GM19238 (cell line): ENCODE measurements at regions not wholly inside any gene's neighbourhood (a gene's known extent, or its start where the extent isn't known, plus 50 kb on each side); places are given as distances from the start of the nearest gene placed in this dataset.

ENCODE experiments used
- DNase-seq: peaks from one replicate; pipeline ENCODE4 v3.0.0; 2011; ENCODE audit warnings: low spot score; ENCODE audit not compliant: insufficient read length

DNA sequence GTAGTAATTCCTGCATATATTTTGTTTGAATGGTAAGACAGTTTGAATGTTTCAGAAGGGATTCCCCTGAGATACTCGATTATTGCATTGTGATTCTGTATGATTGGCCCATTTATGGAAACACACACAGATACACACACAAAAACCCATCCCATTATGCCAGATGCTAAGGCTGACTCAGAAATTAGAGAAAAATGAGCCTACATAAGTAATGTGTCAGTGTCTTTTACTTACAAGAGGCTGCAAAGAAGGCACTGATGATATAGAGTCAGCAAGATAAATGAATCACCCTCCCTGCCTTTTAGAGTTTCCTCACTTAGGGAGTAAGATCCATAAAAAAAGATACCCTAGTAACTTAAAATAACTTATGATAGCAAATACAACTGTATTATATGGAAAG lies 1481.1 kb upstream of the ACVR2A start:
- DNase-seq, result no peak

DNA sequence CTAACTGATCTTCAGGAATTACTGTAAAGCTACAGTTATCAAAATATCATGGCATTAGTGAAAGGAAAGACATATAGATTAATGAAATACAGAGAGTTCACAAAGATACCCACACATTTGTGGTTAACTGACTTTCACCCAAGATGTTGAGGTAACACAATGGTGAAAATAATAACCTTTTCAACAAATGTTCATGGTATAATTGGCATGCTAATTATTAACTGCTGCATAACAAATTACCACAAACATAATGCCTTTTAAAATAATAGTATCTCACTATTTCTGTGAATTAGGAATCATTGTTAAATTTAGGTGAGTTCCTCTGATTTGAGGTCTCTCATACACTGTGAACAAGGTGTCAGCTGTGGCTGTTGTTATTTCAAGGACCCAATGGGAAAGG lies 1493.1 kb upstream of the ACVR2A start:
- no peak for DNase-seq

DNA sequence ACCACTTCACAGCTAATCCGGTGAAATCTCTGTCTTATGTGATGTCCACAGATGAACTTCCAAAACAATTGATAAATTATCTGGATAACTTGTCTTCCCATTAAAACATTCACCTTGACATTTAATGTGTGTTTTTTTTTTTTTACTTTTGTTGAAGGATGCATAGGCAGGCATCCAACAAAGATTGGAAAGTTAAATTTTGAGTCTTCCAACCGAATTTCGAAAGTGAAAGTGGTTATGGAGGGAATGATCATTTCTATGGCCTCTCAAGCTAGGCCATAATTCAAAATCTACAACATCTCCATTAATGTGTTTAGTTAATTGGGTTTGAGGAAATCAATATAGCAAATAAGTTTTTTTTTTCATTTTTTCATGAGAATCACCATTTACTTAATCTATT lies 1495.5 kb upstream of the ACVR2A start:
- no peak for DNase-seq

DNA sequence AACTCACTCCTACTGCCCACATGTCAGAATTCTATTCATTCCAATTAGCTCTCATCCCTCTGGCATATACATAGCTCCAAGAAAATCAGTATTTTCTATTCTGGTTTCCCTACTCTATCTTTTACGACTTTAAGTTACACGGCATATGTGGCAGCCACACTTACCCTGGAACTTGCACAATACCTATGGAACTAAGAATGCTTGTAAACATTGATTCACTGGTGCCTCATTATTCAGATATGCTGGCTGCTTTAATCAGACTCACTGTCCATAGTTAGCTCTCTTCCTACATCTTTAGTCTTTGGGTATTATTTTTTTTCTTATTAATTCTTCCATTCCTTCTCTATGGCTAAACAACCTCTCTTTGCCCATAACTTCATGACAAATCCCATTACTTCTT lies 1519.9 kb upstream of the ACVR2A start:
- DNase-seq, result no peak

DNA sequence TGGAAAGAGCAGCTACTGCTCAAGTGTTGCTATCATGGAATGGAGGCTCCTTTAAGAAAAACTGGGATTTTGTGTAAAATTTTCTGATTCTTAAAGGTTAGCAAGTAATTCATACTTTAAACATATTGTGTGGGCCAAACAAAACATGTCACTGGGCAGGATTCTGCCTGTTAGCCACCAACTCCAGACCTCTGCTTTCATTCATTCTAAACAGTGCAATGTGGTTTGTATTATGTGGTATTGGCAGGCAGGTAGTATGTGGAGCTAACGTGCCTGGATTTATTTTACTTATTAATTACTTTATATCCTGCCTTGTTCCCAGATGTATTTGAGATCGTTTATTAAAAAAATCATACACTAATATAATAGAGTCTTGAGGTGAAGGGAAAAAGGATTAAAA lies 1521.3 kb upstream of the ACVR2A start:
- no peak for DNase-seq

DNA sequence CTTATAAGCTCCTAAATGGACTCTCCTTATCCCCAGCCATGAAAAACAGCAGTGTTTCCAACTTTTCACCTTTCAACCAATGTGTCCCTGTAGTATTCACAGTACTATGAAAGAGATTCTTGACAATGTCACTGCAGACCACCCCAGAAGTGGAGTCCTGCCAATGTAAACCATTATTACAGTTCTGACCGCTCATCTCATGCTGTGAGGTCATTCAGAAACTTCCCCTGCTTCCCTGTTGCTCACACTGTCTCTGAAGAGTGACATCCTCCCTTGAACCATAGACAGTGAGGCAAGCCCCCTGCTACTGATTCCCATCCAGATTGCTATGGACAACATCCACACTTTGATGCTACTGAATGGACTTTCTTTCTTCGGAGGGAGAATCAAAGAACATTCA lies 1523.7 kb upstream of the ACVR2A start:
- DNase-seq, result no peak

DNA sequence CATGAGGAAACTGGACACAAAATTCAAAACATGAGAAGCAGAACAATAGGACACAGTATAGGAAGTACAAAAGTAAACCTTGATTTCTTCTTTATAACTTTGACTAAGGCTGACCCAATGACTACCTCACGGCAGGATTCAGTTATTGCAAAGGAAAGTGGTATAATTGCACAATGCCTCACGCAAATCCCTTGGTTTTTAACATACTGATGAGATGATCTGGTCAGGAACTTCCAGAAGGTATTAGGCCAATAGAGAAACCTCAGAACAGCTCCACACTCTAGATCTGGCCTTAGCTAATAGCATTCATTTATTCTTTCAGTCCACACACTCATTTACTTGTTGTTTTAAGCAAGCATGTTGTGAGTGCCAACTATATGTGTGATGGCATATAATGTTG lies 1526.9 kb upstream of the ACVR2A start:
- DNase-seq, result no peak

DNA sequence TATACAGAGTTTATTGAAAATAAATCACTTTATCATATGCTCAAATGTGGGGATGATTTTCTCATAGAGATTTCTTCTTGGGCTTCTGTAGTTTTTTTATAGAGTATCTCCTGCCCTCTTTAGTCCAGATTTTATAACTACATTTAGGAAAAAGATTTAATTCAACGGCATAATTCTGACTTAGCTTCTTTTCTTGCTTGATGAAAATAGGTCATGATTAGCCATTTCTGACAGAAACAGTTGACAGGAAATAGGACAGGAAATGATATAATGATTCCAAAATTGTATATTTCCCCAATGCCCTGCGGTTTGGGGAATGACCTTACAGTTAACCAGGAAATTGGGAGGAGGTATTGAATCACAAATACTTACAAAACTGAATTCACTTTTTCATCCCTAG lies 1531.9 kb upstream of the ACVR2A start:
- DNase-seq, result no peak

DNA sequence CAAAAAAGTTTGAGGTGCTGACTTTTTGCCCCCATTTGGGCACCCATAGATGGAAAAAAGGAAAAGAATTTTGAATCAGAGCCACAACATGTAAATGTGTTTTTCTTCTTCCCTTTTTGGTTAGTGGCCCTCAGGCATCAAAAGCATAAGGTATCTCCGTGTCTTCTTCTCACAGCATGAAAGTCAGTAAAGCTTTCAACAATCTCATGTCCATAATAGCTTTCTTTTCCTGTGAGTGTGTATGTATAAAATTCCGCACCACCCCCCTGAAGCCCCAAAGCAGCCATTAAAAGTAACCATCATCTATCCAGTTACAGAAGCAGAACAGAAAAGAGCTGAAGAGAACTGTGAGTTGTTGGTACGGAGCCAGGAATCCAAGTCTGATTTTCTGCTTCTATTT lies 1539.7 kb upstream of the ACVR2A start:
- no peak for DNase-seq

DNA sequence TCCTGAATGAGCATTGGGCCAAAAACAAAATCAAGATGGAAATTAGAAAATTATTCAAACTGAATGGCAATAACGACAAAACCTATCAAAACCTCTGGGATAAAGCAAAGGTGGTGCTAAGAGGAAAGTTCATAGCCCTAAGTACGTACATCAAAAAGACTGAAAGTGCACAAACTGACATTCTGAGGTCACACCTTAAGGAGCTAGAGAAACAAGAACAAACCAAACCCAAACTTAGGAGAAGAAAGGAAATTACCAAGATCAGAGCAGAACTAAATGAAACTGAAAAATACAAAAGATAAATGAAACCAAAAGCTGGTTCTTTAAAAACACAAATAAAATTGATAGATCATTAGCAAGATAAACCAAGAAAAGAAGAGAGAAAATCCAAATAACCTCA lies 1543.5 kb upstream of the ACVR2A start:
- DNase-seq, result no peak

DNA sequence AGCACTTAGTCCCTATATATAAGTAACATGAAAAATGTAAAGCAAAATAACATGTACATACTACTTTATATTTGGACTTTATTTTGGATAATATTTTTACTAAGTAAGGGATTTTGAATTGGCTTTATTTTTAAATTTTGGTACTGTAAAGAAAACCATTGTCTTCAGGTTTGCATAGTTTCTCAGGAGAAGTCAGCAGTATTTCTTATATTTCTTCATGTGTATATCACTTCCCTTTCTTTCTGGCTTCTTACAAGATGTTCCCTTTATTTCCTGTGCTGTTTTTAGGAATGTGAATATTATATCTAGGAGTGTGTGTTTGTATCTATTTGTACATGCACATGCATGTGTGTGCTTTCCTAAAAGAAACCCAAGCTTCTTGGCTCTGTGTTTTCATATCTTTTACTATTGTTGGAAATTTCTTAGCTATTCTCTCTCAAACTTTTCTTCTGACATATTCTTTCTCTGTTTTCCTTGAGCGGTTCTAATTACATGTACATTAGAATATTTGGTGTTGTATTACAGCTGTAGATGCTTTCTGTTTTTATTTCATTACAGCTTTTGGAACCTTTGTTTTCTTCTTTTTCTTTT lies 1549.7 kb upstream of the ACVR2A start:
- DNase-seq, result no peak

DNA sequence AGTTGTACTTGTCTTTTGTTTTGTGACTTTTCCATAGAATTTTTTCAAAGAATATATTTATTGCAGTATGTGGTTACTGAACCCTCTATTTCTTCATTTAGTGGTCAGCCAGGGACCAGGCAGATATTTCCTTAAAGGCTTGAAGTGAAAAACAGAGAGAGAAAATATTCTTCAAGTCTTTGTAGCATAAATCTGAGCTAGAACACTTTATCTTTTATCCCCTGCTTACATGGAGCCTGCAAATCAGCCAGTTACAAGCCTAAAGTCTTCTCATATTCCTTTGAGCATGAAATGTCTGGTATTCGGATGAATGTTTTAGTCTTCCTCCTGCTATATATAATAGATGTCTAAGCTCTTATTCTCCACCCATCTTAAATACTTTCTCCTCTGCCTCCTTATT lies 1557.5 kb upstream of the ACVR2A start:
- DNase-seq, result no peak

DNA sequence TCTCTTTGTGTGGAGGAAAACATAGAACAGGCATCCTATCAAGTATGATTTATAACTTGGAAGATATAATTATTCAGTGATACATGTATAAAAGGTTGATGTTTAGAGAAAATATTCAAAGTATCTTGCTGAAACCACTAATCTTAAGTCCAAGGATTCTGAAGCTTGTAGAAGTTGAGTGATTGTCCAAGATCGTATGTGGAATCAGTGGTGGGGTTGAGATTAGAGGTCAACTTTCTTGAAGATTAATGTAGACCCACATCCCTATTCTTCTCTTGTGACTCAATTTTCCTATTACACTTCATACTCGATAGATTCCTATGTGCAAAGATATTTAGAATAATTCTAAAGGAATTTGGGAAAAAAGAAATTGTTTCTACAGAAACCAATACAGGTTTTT lies 1565.9 kb upstream of the ACVR2A start:
- DNase-seq, result no peak

DNA sequence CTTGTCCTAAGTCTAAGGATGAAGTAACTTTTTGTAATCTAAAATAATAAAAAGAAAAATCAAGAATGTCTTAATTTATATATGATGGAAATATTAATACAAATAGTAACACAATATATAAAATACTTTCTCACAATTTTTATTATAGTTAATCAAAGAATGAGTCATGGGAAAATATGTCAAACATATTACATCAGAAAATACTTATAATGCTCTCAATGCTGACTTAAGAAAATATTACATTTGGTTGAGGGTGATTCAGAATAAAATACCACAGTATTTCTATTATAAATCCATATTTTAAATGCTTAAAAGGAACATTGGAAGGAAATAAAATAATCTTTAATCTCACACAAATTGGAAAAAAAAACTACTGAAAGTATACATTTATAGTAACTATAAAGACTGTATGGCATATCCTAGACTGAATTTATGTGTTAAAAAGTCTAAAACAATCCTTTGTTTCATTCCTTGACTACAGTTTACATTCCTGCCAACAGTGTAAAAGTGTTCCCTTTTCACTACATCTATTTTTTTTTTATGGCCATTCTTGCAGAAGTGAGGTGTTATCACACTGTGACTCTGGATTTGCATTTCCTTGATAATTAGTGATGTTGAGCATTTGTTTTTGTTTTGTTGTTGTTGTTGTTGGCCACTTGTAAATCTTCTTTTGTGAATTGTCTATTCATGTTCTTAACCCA lies 1573.5 kb upstream of the ACVR2A start:
- DNase-seq, result no peak

DNA sequence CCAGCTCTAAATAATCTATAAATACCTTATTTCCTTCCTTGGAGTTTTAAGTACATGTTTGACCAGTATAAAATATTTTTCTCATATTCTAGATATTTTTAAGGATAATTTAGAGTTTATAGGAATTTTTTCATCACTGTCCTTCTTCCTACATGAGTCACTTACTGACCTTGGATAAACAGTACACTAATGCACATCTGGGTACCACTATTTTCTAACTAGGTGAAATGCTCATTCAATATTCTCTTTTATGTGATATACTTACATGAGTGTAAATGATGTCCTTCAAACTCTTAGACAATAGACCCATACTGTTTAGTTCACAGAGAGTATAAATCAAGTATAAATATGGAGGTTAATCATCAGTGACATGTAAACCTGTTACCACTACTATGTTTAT lies 1574.2 kb upstream of the ACVR2A start:
- DNase-seq, result no peak

DNA sequence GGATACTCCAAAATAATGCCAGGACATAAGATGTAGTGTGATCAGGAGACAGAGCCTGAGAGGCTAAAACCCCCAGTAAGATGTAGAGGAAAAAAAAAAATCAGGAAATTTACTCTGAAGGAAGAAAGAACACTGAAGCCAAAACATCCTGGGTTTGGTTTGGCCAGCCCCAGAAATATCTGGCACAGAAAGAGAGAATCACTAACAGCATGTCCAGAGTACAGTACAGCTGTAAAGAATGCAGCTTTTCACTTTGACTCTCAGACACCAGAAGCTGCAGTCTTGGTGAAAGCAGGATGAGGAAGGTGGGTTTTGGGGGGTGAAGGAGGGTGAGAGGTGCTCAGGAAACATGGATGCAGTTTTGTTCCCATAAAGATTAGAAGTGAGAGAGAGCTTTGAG lies 1577.7 kb upstream of the ACVR2A start:
- DNase-seq, result no peak

DNA sequence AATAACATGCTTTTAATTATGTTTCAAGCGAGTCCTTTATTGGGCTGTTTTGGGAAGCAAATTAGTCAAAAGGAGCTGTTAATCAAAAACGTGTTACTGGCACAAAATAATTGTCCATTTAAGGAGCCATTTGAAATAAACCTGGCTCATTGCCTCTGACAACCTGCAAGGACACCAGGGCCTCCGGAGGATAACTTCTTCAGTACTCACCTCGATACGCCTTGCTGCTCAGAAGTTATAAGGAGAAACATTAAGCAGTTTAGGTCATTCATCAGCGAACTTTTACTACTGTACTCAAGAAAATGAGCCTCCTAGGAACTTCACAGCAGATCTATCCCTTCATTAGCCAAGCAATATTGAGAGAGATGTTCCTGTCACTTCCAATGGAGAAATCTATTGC lies 1579.2 kb upstream of the ACVR2A start:
- no peak for DNase-seq

DNA sequence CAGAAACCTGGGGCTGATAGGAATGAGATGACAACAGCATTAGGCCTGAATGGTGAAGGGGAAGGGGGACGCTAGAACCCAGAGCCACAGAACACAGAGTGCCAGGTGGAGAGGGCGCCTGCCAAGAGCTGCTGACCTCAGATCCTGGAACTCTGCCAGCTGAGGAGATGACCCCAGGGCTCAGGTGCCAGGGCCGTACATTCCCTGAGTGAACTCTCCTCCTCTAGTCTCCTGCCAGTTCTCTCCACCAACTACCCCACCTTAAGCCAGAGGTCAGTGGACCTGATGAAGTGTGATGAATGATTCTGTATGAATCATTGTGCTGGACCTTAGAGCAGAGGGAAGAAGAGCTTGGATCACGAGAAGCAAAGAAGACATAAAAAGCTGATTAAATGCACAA lies 1582.2 kb upstream of the ACVR2A start:
- DNase-seq, result no peak

DNA sequence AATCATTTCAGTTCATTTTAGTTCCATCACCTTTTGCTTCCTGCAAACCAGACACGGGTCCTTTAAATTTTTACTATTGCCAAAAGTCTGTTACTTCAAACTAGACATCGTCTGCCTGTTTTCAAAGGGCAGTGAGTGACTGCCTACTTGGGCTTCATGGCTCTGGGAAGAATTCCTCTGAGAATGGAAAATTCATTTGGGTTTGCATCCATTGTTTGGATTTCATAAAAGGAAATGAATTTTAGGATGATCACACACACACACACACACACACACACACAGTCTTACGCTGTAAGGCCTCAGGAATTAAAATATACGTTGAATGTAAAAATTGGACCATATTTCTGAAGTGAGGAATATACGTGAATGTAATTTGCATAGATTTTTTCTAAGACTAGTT lies 1584.3 kb upstream of the ACVR2A start:
- no peak for DNase-seq

DNA sequence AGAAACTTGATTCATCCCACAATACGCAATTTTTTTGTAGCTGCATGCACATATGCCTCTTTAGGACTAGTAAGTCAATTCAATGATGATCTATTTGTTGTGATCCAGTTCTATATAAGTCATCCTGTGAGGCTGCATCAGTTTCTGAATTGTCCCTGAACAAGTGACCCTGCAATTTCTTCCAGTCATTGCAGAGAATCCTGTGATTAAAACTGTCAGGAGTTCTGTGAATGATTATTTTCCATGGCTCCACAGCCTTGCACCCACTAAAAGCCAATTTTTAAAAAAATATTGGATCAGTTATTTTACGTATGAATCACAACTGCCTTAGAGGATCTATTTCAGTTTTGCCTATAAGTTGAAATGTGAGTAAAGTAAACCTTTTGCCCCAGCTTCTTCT lies 1585.0 kb upstream of the ACVR2A start:
- no peak for DNase-seq

DNA sequence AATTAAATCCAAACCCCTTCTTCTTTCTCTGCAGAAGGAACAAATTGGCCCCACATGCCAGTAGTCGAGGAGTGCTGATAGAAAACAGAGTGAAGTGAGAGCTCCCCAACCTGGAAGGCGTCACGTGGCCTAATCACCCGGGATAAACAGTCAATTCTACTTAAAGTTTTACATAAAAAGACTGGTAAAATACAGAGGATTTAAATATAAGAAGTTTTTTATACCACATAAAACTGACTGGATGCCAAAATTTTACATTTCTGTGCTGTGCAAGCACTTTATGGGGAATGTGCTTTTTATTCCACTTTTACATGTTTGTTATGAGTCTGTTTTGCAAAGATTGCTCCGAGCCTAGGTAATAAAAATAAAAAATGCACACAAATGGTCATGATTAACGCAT lies 1586.8 kb upstream of the ACVR2A start:
- no peak for DNase-seq

DNA sequence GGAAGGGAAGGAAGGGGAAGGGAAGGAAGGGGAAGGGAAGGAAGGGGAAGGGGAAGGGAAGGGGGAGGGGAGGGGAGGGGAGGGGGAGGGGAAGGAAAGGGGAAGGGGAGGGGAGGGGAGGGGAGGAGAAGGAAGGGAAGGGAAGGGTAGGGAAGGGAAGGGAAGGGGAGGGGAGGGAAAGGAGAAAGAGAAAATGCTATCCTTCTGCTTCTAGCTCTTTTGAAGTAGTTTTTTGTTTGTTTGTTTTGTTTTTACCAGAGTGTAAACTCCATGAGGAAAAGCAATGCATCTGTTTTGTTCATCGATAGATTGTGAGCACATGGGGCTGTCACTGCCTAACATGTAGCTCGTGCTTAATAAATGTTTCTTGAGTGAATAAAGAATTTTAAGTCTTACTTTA lies 1592.7 kb upstream of the ACVR2A start:
- no peak for DNase-seq

DNA sequence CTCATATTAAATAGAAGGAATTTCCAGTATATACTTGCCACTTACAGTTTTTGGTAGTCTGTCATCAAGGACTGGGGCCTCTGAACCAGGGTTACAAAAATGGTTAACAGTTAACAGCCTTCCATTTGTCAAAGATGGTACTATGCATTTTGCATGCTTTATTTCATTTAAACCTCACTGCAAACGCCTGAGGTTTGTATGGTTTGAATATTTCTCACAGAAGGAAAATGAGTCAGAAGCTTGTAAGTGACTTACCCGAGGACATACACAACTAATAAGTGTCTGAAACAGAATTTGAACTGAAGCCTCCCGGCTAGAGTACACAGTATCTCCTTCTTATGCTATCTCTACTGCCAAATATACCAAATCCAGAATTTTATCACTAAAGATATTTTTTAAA lies 1593.5 kb upstream of the ACVR2A start:
- no peak for DNase-seq
